HG02938 (cell line): ENCODE measurements at regions not wholly inside any gene's neighbourhood (a gene's known extent, or its start where the extent isn't known, plus 50 kb on each side); places are given as distances from the start of the nearest gene placed in this dataset.
"Not testable (repeated sequence)": the region's sequence is repeated elsewhere in the genome, so short reads cannot be mapped to it uniquely, and the experiment has no call there.

Experiments used
- ATAC-seq: cut with Tn5 transposase; IDR thresholded peaks from one replicate; pipeline ENCODE4 v1.9.1; 2021; ENCODE audit warnings: mild to moderate bottlenecking, moderate library complexity; ENCODE audit not compliant: unreplicated experiment

- no peak for ATAC-seq
Observed at GRCh38 chr10:84842593-84842992, 514.2 kb downstream of the CCSER2 start.

DNA sequence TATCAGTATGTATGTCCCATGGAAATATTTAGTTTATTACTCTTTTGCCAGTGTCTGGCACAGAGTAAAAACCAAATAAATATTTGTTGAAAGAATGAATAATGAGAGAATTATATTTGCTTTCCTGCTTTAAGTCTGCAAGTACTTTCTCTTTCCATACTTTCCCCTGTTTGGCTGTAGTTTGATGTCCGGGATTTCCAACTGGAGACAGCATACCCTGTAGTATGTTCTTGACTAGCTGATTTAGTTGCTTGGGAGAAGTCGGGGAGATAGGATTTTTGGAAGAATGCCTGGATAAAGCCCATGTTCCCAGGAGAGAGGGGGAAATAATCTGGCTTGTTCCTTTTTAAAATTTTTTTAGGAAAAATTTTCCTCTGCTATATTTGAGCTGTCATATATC, 516.1 kb downstream of the CCSER2 start:
- no peak for ATAC-seq

DNA sequence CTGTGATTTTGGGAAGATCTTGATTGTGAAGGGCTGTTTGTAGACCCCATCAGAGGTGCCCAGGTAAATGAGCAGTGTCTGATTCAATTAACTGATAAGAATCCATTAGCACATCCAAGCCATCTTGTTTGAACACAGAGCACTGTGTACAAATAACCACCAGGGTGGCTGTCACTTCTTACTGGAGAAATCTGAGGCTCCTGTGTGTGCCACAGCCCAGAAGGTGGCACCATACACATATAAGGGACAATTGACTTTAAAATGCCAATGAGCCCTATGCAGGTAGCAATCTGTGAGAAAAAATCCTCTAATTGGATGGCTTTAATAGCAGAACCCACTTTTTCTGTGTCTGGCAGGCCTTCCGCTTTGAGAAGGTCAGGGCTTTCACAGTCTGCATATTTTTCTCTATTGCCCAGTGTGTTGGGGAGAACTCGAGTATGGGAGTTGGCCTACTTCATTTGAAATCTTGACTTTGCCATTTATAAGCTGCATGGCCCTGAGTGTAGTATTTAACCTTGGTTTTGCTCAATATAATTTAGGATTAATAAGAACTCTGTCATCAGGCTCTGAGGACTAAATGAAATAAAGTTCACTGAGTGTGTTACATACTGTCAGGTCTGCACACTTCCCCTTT, 517.4 kb downstream of the CCSER2 start:
- no peak for ATAC-seq

GRCh38 chr10:84846658-84847316, 518.4 kb downstream of the CCSER2 start:
- no peak for ATAC-seq

DNA sequence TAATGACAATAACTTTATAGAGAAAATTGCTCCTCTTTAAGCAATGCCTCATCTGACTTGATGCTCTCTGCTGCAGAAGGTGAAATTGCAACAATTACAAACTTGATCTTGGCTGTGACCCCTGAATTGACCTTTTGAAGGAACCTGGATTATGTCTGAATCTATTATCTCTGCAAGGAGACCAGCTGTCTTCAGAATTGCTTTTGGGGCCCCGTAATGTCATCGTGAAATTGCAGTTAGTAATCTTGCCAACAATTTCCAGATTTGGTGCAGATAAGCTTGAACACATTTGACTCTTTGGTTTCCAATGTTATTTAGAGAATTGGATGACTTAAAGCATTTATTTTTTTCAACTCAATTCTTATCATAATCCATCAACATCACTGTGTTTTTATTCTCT, 520.6 kb downstream of the CCSER2 start:
- no peak for ATAC-seq

- ATAC-seq = no peak
Observed at GRCh38 chr10:84850826-84851225, 522.4 kb downstream of the CCSER2 start.

DNA sequence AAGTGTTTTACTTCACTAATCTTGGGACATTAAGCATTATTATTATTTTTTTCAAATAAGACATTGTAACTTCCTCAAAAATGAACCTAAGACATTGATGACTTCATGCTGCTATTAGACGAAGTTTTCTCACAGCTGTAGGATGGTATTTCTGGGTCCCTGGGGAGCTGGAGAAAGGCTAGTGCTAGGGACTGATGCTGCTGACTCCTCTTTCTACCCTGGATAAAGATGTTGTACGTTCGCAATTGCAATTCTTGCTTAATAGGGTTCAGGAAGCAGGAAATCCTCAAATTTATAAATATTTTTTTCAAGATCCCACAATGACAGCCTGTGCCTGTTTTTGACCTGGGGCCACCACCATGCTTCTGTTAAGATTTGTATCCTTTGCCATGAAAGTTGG, 526.0 kb downstream of the CCSER2 start:
- no peak for ATAC-seq

DNA sequence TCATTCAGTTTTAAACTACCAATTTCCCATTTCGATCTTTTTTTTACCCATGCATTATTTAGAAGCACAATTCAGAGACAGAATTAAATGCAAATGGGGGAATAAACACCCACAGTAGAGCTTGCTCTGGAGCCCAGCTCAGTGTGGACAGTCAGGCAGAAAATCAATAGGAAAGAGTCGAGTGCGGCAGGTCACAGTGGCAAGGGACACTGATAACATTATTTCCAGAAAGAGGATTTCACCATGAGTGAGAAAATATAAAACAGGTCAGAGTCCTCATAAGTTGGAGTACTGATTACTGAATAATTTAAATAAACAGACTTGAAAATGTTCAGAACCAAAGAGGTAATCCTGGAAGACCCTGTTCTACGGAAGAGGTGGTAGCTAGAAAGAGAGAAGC, 532.5 kb downstream of the CCSER2 start:
- no peak for ATAC-seq

DNA sequence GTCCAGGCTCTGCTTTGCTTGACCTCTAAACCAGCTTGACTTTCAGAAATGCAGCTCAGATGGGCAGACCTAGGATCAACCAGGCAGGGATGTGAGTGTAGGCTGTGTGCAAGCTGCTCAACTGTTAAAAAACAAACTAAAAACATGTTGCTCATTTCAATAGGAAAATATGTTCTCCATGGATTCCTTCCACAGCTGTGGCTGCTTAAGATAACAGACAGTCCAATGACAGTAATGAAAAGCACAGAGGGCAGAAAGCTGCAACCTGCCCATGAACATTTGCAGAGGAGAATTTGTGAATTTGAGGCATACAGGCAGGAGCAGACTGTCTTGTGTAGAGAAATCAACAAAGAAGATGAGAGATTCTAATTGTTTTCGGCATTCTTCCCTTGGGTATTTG, 534.2 kb downstream of the CCSER2 start:
- no peak for ATAC-seq

GRCh38 chr10:84863675-84864074, 535.3 kb downstream of the CCSER2 start:
- no peak for ATAC-seq

- no peak for ATAC-seq
Observed at GRCh38 chr10:84876116-84876999, 548.0 kb downstream of the CCSER2 start.

- ATAC-seq = no peak
Observed at GRCh38 chr10:84879991-84880390, 551.6 kb downstream of the CCSER2 start.

GRCh38 chr10:84881696-84882095, 553.3 kb downstream of the CCSER2 start:
- ATAC-seq = not testable (repeated sequence)

- ATAC-seq = no peak
Observed at GRCh38 chr10:84890706-84891105, 562.3 kb downstream of the CCSER2 start.

GRCh38 chr10:84891631-84892030, 563.2 kb downstream of the CCSER2 start:
- ATAC-seq = no peak

DNA sequence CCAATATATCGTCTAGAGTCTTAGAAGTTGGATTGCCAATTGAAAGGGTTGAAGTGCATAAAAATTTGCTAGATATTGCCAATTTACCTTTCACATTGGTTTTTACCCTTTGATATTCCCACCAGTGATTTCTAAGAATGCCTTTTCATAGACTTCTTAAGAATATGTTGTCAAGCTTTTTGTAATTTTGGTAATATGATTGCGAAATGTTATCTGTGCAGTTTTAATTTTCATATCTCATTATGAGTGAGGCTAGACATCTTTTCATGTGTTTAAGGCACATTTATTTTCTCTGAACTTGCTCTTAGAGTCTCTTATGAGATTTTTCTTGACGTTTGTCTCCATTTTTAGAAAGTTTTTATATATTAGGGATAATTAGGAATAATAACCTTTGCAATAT, 567.2 kb downstream of the CCSER2 start:
- ATAC-seq = no peak

DNA sequence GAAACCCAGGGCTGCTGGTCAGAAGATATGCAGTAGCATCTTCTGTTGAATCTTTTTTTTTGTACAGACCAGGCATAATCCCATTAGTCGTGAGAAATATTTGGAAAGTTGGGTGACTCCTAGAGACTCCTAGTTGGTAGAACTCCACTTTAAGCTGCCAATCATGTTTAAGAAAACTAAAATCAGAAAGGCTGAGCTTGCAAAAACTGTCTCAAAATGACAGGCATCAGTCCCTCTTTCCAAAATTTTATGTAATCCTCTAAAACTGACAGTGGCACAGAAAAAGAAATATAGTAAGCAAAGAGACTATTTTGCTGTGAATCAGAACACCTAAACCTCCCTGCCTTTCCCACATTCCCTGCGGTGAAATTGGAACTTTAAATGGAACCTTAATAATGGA, 568.5 kb downstream of the CCSER2 start:
- no peak for ATAC-seq

DNA sequence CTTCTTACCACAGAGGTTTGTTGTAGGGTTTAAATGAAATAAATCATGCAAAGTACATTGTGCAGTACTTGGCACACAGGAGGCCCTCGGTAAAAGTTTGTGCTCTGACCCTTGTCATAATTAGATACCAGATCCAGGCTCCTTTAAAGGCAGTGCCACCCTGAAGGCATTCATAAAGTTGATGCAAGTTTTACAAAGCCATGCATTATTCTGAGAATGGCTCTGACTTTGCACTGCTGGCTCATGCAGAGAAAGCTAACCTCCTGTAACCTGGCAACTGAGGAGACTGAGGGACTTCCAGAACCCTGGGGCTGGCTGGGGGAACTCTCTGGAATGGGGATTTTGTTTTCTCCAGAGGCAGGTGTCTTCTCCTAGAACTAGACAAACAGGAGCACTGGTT, 570.9 kb downstream of the CCSER2 start:
- no peak for ATAC-seq

- no peak for ATAC-seq
Observed at GRCh38 chr10:84900141-84900540, 571.8 kb downstream of the CCSER2 start.

- ATAC-seq = no peak
Observed at GRCh38 chr10:84901885-84902284, 573.5 kb downstream of the CCSER2 start.

GRCh38 chr10:84902553-84902952, 574.2 kb downstream of the CCSER2 start:
- no peak for ATAC-seq

DNA sequence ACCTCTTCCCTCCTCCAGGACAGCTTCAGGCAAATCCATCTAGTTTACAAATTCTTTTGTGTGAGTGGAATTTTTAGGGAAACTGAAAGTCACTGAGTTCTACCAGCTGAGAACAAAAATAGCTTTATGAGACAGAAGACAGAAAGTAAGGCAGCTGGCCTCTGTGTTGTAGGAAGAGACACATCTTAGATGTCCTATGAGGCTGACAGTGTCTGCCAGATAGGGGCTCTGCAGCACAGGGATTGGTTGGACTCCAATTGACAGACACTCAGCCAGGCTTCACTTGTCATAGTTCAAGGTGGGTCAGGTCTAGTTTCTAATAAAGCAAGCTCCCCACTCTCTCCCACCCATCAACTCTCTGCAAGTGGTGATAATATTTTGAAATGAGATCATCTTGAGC, 574.9 kb downstream of the CCSER2 start:
- ATAC-seq = no peak
